OCI-LY7 (cell line): ENCODE measurements at regions not wholly inside any gene's neighbourhood (a gene's known extent, or its start where the extent isn't known, plus 50 kb on each side); places are given as distances from the start of the nearest gene placed in this dataset.

Experiments used
- BruUV-seq: library from RNA; stranded (reverse); fragments of 400-500 nt; replicated peaks from 2 replicates; lab custom pipeline; 2021; lab: Mats Ljungman, UMichigan
- CTCF ChIA-PET: fragments of 300-600 bp; sonication (Branson Sonifier 250); formaldehyde crosslinking; loops from one replicate; lab custom pipeline; 2022; ENCODE audit warnings: antibody characterized with exemption; ENCODE audit not compliant: unreplicated experiment; lab: Charles Lee
- POLR2A ChIA-PET: fragments of 300-600 bp; sonication (Branson Sonifier 250); formaldehyde crosslinking; loops from one replicate; lab custom pipeline; 2022; ENCODE audit warnings: antibody characterized with exemption; lab: Charles Lee
- DNase-seq: peaks from one replicate; pipeline ENCODE4 v3.0.0-alpha.2; 2015; ENCODE audit warnings: low spot score
- H2AFZ ChIP-seq: fragments of 200-600 bp; sonication (generic), shearing (Covaris generic); 2 replicates; pipeline ENCODE4 v1.6.1; 2014; ENCODE audit warnings: mild to moderate bottlenecking, antibody characterized with exemption, low read length, moderate library complexity
- H3K27ac ChIP-seq: fragments of 200-600 bp; sonication (generic); 2 replicates; pipeline ENCODE4 v1.5.1; 2014; ENCODE audit warnings: mixed run types, low read depth, mild to moderate bottlenecking, moderate library complexity, low read length, inconsistent platforms; ENCODE audit not compliant: poor library complexity, severe bottlenecking
- H3K36me3 ChIP-seq: fragments of 200-600 bp; sonication (generic); 2 replicates; pipeline ENCODE4 v1.6.1; 2014; ENCODE audit warnings: mild to moderate bottlenecking, antibody characterized with exemption, low read length, moderate library complexity, mixed read lengths; ENCODE audit not compliant: insufficient read depth
- H3K4me1 ChIP-seq: fragments of 200-600 bp; sonication (generic); 2 replicates; pipeline ENCODE4 v1.5.1; 2014; ENCODE audit warnings: mild to moderate bottlenecking, low read length; ENCODE audit not compliant: insufficient read depth, poor library complexity, severe bottlenecking
- H3K4me2 ChIP-seq: fragments of 200-600 bp; sonication (generic); 2 replicates; pipeline ENCODE4 v1.6.1; 2014; ENCODE audit warnings: mild to moderate bottlenecking, low read length
- H3K4me3 ChIP-seq: fragments of 200-600 bp; sonication (generic); 2 replicates; pipeline ENCODE4 v1.5.1; 2014; ENCODE audit warnings: mild to moderate bottlenecking, low read depth, low read length; ENCODE audit not compliant: poor library complexity, severe bottlenecking
- H3K79me2 ChIP-seq: fragments of 200-600 bp; sonication (generic); 2 replicates; pipeline ENCODE4 v1.6.1; 2016; ENCODE audit warnings: low read depth, mild to moderate bottlenecking, low read length, moderate library complexity, mixed read lengths; ENCODE audit not compliant: insufficient read depth
- H3K9me2 ChIP-seq: fragments of 200-600 bp; sonication (generic); 2 replicates; pipeline ENCODE4 v1.6.1; 2016; ENCODE audit warnings: mild to moderate bottlenecking, low read length, mixed read lengths; ENCODE audit not compliant: insufficient read depth
- H3K9me3 ChIP-seq: fragments of 200-600 bp; sonication (generic); 2 replicates; pipeline ENCODE4 v1.6.1; 2014; ENCODE audit warnings: mild to moderate bottlenecking, mixed run types, low read length, mixed read lengths
- H4K20me1 ChIP-seq: fragments of 200-600 bp; sonication (generic); 2 replicates; pipeline ENCODE4 v1.6.1; 2014; ENCODE audit warnings: mild to moderate bottlenecking, antibody characterized with exemption, low read length, moderate library complexity, mixed read lengths; ENCODE audit not compliant: insufficient read depth
- CTCF ChIP-seq: fragments of 200-600 bp; sonication (generic); conservative IDR thresholded peaks from 2 replicates; pipeline ENCODE4 v1.5.1; 2014; ENCODE audit warnings: mild to moderate bottlenecking, antibody characterized with exemption, low read length, moderate library complexity, mixed read lengths
- EZH2phosphoT487 ChIP-seq: fragments of 200-600 bp; sonication (generic); IDR thresholded peaks from 2 replicates; pipeline ENCODE4 v1.6.1; 2018; ENCODE audit warnings: low read depth, borderline replicate concordance, mild to moderate bottlenecking, mixed run types, antibody characterized with exemption, low read length, moderate library complexity, mixed read lengths
- intact Hi-C: fragments of 100-400 bp; cut with micrococcal nuclease; formaldehyde crosslinking; loops from one replicate; pipeline ENCODE4 v1.10.0; 2022; ENCODE audit not compliant: unreplicated experiment

- no peaks in the 10 kb centered on the region for H3K9me2 ChIP-seq
- ChIA-PET POLR2A (no interaction called here), CTCF (no interaction called here)
- DNase-seq, result no peak
- intact Hi-C loops, result no loop called here
- no peaks in the 10 kb centered on the region for H3K36me3 ChIP-seq
- no peak for TF ChIP-seq CTCF
- no peak for TF ChIP-seq EZH2phosphoT487
- H3K4me1 ChIP-seq, result no peaks in the 10 kb centered on the region
- no peak overlapping the region for H3K4me2 ChIP-seq
- no peak overlapping the region for H3K27ac ChIP-seq
- no peak overlapping the region for H2AFZ ChIP-seq
- BruUV-seq, result no TSS peak
- H3K4me3 ChIP-seq, result no peak overlapping the region
- no peaks in the 10 kb centered on the region for H3K79me2 ChIP-seq
- no peaks in the 10 kb centered on the region for H4K20me1 ChIP-seq
- H3K9me3 ChIP-seq, result no peaks in the 10 kb centered on the region
These were observed 229.1 kb upstream of the ADAMTS9 start for GRCh38 chr3:64916937-64917336.

GRCh38 chr3:64916192-64916798 is 228.5 kb upstream of the ADAMTS9 start:
- H3K79me2 ChIP-seq, result no peaks in the 10 kb centered on the region
- no peak overlapping the region for H3K4me3 ChIP-seq
- no peak for TF ChIP-seq EZH2phosphoT487
- TF ChIP-seq CTCF, result no peak
- no peak overlapping the region for H3K27ac ChIP-seq
- ChIA-PET POLR2A (interaction anchor here (0.6 kb wide), 1 partner anchor 191 kb away, joined by 3 read pairs; no protein-coding TSS in a partner anchor), CTCF (no interaction called here)
- H4K20me1 ChIP-seq, result no peaks in the 10 kb centered on the region
- no peak for DNase-seq
- H2AFZ ChIP-seq, result no peak overlapping the region
- BruUV-seq, result no TSS peak
- H3K4me1 ChIP-seq, result no peaks in the 10 kb centered on the region
- H3K9me3 ChIP-seq, result no peaks in the 10 kb centered on the region
- intact Hi-C loops, result no loop called here
- no peaks in the 10 kb centered on the region for H3K36me3 ChIP-seq
- H3K4me2 ChIP-seq, result no peak overlapping the region
- no peaks in the 10 kb centered on the region for H3K9me2 ChIP-seq

- no peak for TF ChIP-seq CTCF
- no peak for TF ChIP-seq EZH2phosphoT487
- Histone ChIP-seq H3K9me3 (no peaks in the 10 kb centered on the region), H3K4me2 (no peak overlapping the region), H3K4me3 (no peak overlapping the region), H3K27ac (no peak overlapping the region), H3K79me2 (no peaks in the 10 kb centered on the region), H3K9me2 (no peaks in the 10 kb centered on the region), H3K36me3 (no peaks in the 10 kb centered on the region), H2AFZ (no peak overlapping the region), H3K4me1 (no peaks in the 10 kb centered on the region), H4K20me1 (no peaks in the 10 kb centered on the region)
- DNase-seq, result no peak
- ChIA-PET POLR2A (interaction anchor here (0.6 kb wide), 1 partner anchor 190 kb away, joined by 3 read pairs; no protein-coding TSS in a partner anchor), CTCF (no interaction called here)
- BruUV-seq, result no TSS peak
- intact Hi-C loops, result no loop called here
These were observed 228.0 kb upstream of the ADAMTS9 start for GRCh38 chr3:64915778-64916177.
